ENCODE measurements at regions not wholly inside any gene's neighbourhood (a gene's known extent, or its start where the extent isn't known, plus 50 kb on each side); places are given as distances from the start of the nearest gene placed in this dataset.

DNA sequence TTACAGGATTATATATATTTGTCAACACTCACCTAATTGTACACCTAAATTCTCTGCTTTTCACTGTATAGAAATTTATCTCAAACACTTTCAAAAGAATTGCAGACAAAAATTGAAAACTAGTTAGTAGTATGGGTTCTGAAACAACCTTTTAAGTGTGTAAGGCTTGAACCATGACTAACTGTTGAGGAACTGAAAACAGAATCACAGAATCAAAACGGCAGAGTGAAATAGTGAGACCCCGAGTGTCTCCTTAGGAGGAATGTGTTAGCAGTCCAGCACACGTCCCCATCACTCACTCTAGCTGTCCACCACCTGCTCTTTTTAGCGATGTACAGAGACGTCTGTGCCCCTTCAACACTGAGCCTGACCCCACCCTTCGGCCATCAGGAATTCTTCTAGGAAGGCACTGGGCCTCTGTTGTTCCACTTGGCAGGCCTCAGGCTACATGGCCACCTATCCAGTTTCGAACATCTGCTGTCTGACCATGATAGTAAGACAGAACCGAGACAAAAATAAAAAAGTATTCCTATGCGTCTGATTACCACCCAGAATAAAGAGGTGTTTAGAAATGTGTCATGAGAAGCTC is 227.4 kb downstream of the C6orf118 start:
- no peak overlapping the region for H3K4me3 ChIP-seq (ENCODE audit: low read length)
- no peak for TF ChIP-seq ZNF274 (IDR thresholded peaks at IDR 0.05; ENCODE audit: low read depth, low read length)

DNA sequence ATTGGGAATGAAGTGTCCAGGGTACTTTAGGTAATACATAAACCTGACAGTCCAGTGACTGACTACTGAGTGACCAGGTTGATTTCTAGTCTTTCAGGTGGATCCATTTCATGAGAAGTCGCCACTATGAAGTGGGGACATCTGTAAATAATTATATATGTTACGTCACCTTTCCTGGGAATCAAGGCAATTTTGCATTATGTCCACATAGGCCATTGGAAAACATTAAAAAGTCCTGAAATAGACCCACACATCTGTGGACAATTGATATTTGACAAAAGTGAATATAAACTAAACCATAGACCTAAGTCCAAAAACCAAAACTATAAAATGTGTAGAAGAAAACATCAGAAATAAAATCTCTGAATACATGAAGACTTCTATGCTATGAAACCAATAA is 231.5 kb downstream of the C6orf118 start:
- H3K4me3 ChIP-seq (ENCODE audit: low read length): no peak overlapping the region
- TF ChIP-seq ZNF274 (IDR thresholded peaks at IDR 0.05; ENCODE audit: low read depth, low read length): no peak

DNA sequence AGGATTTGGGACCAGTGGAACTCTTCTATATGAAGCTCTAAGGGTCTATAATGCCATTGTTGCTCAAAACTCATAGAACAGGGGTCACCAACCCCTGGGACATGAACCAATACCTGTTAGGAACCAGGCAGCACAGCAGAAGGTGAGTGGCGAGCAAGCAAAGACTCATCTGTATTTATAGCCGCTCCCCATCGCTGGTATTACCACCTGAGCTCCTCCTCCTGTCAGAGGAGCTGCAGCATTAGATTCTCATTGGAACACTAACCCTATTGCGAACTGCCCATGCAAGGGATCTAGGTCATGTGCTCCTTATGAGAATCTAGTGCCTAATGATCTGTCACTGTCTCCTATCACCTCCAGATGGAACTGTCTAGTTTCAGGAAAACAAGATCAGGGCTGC is 237.5 kb downstream of the C6orf118 start:
- TF ChIP-seq ZNF274 (IDR thresholded peaks at IDR 0.05; ENCODE audit: low read depth, low read length): no peak
- no peak overlapping the region for H3K4me3 ChIP-seq (ENCODE audit: low read length)

DNA sequence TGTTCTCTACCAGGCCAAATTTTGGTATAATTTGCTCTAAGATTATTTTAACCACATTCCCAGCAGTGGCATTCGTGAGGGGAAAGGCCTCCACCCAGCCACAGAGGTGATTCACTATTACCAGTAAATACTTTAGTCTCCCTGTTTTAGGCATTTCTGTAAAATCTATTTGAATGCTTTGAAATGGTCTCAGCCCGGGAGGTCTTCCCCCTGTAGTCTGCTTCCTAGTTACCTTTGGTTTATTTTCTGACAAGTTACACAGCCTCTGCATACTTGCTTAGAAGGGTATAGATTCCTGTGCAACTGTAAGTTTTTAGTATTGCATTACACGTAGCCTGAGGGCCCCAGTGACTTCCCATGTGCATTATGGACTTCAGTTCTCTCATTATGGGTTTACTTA is 248.7 kb downstream of the C6orf118 start:
- no peak overlapping the region for H3K4me3 ChIP-seq (ENCODE audit: low read length)

DNA sequence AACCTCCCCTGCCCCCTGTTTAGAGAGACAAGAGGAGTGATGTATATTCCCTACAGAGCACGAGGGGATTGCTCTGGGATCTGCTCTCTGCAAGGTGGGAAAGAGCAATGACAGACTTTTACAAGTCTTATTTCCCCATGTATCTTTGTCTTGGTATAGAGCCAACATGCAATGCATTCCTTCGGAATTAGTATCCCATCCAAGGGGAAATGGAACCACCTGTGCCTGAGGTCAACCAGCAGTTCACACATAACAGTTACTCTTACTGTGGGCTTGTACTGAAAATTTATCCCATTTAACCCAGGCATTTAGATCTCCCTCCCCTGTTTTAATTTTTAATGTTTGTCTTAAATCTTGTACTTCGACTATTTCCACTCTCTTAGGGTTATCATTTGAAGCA is 250.4 kb downstream of the C6orf118 start:
- no peak for TF ChIP-seq ZNF274 (IDR thresholded peaks at IDR 0.05; ENCODE audit: low read depth, low read length)

More for the DNA sequence above, 248.7 kb downstream of the C6orf118 start:
- TF ChIP-seq ZNF274 (IDR thresholded peaks at IDR 0.05; ENCODE audit: low read depth, low read length): no peak

DNA sequence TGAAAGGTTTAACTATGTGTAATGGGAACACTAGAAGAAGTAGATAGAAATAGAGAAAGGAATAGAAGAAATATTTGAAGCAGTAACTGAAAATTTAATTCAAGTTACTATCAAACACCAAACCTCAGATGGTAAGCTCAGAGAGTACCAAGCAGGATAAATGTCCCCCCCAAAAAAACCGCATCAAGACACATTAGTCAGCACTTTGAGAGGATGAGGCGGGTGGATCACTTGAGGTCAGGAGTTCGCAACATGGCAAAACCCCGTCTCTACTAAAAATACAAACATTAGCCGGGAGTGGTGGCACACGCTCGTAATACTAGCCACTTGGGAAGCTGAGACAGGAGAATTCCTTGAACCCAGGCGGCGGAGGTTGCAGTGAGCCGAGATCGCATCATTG is 253.1 kb downstream of the C6orf118 start:
- no peak for TF ChIP-seq ZNF274 (IDR thresholded peaks at IDR 0.05; ENCODE audit: low read depth, low read length)

More for the DNA sequence above, 250.4 kb downstream of the C6orf118 start:
- H3K4me3 ChIP-seq (ENCODE audit: low read length): no peak overlapping the region

DNA sequence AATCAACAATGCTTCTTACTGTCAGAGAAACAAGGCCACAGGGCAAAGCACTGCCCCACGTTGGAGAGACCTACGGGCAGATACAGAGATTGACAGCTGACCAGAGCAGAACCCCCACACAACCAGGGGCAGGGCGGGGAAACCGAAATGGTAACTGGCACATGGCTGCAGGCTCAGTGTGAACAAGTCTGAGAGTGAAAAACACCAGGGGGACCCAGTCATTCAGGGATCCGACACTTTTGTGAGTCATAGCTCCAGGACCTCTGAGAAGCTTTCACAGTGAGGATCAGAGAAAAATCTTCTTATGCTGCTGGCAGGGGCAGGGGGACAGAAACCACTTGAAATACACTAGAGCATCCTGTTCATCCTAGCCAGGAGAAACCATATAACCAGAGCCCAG is 254.2 kb downstream of the C6orf118 start:
- no peak overlapping the region for H3K4me3 ChIP-seq (ENCODE audit: low read length)

More for the DNA sequence above, 253.1 kb downstream of the C6orf118 start:
- H3K4me3 ChIP-seq (ENCODE audit: low read length): no peak overlapping the region

DNA sequence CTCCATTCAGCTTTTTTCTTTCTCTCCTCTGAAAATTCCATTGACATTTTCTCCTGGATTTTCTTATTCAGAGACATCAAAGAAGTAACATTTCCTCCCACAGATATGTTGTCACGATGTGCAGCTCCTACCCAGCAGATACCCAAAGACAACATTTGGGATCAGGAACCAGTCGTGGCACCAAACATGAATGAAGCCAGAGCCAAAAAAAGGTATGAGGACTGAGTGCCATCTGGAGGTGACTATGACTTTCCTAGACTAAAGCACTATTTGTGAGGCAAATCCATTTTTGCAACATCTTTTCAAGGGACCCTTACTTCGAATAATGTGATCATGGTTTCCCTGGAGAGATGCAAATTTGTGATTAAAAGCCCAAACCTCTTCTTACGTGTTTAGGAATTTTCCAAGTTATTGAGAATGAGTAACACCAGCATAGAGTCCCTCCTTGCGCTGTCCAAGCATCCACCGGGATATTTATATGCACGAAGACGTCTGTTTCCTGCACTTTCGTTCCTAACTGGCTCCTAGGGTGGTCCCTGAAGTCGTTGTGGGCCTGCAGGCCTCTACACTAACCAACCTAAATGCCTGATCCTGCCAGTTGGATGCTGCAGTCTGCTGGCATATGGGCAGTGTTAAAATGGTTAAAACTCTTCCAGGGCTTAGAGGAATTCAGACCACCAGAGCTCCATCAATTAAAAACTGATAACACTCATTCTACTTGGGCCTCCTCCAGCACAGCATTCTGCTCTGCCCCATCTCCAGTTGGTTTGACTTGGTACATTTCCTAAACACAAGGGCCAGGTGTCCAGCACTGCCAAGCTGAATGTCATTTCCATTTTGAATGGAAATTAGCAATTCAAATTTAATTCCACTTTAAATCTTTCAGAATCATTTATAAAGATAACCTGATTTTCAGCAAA is 256.6 kb downstream of the C6orf118 start:
- H3K4me3 ChIP-seq (ENCODE audit: low read length): no peak overlapping the region
- TF ChIP-seq ZNF274 (IDR thresholded peaks at IDR 0.05; ENCODE audit: low read depth, low read length): no peak

More for the DNA sequence above, 254.2 kb downstream of the C6orf118 start:
- no peak for TF ChIP-seq ZNF274 (IDR thresholded peaks at IDR 0.05; ENCODE audit: low read depth, low read length)

DNA sequence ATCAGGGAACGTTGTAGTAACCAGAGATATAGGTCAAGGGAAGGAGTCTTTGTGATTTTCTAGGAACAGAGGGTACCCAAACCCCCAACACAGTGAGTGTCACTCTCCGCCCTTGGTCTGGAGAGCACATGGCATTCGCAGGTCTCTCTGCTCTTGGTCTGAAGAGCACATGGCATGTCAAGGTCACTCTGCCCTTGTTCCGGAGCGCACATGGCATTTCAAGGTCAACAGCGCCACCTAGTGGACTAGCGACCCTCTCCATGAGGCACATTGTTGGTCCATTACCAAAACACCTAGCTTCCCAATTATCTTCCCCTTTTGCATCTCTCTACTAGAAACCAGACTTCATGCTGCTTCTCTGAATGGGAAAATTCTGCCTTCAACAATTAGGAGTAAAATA is 260.0 kb downstream of the C6orf118 start:
- H3K4me3 ChIP-seq (ENCODE audit: low read length): no peak overlapping the region
- TF ChIP-seq ZNF274 (IDR thresholded peaks at IDR 0.05; ENCODE audit: low read depth, low read length): no peak

DNA sequence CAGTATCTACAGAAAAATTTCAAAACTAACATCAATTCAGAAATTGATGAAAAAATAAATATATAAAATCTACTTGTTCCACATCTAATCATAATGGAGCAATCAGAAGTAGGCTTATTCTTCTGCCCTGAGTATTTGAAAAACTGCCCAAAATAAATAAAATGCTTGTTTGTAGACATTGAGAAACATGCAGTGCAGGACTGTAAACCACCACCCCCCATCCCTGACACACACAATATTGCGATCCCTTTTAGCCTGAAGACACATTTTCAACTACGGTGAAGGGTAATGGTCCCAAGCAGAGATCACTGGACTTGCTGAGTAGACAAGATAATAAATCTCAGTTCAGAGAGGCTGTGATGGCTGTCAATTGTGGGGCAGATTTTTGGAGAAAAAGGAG is 261.5 kb downstream of the C6orf118 start:
- no peak for TF ChIP-seq ZNF274 (IDR thresholded peaks at IDR 0.05; ENCODE audit: low read depth, low read length)
- H3K4me3 ChIP-seq (ENCODE audit: low read length): no peak overlapping the region

DNA sequence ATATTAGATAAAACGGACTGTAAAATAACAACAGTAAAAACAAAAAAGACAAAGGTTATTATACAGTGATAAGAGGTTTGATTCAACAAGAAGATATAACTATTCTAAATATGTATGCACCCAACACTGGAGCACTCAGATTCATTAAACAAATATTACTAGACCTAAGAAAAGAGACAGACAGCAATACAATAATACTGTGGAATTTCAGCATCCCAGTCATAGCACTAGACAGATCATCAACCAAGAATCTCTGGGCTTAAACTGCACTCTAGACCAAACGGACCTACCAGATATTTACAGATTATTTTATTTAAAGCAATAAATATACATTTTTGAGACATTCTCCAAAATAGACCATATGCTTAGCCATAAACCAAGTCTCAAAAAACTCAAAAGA is 263.8 kb downstream of the C6orf118 start:
- no peak for TF ChIP-seq ZNF274 (IDR thresholded peaks at IDR 0.05; ENCODE audit: low read depth, low read length)

DNA sequence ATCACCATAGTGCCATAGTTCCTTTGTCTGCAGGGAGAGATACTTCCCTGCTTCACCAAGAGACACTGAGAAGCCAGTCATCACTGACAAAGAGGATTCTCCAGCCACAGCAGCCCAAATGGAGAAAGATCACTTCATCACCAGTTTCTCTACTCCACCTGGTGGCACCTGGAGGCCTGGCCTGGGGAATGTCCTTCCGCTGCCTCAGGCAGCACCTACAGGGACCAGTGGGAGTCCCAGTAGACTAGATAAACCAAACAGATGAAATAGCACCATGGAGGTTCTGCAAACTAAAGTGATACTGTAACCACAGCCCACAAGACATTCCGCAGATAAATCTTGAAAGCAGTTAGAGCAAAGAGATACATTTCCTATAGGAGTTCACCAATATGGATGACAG is 266.5 kb downstream of the C6orf118 start:
- H3K4me3 ChIP-seq (ENCODE audit: low read length): no peak overlapping the region
- TF ChIP-seq ZNF274 (IDR thresholded peaks at IDR 0.05; ENCODE audit: low read depth, low read length): no peak

More for the DNA sequence above, 263.8 kb downstream of the C6orf118 start:
- H3K4me3 ChIP-seq (ENCODE audit: low read length): no peak overlapping the region

DNA sequence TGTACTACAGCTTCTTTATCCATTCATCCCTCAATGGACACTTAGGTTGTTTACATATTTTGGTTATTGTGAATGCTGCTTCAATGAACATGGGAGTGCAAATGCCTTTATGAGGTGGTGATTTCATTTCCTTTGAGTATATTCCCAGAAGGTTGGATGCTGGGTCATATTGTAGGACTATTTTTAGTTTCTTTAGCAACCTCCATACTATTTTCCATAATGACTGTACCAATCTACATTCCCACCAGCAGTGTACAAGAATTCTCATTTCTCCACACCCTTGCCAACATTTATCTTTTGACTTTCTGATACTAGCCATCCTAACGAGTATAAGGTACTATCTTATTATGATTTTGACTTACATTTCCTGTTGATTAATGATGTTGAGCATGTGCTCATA is 269.0 kb downstream of the C6orf118 start:
- H3K4me3 ChIP-seq (ENCODE audit: low read length): no peak overlapping the region
- no peak for TF ChIP-seq ZNF274 (IDR thresholded peaks at IDR 0.05; ENCODE audit: low read depth, low read length)

DNA sequence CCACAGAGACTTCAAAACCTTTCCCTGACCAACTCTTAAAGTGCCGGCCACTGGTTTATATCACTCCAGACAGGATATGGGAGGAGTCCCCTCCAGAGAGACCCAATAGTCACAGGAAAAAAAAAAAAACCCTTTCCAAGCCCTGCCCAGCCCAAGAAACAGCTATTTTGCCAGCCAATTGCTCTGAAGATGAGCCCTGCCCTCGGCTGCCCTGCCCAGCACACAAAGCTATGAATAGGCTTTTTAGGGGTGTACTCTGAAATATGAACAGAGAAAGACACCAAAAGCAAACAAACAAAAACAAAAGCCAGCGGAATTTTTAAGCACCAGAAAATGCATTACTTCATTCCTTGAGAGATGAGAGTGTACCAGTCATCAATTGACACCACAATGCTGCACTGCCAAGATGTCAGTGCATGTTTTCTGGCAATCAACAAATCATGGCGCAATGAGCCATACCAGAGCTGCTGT is 275.1 kb downstream of the C6orf118 start:
- no peak for TF ChIP-seq ZNF274 (IDR thresholded peaks at IDR 0.05; ENCODE audit: low read depth, low read length)
- H3K4me3 ChIP-seq (ENCODE audit: low read length): no peak overlapping the region

DNA sequence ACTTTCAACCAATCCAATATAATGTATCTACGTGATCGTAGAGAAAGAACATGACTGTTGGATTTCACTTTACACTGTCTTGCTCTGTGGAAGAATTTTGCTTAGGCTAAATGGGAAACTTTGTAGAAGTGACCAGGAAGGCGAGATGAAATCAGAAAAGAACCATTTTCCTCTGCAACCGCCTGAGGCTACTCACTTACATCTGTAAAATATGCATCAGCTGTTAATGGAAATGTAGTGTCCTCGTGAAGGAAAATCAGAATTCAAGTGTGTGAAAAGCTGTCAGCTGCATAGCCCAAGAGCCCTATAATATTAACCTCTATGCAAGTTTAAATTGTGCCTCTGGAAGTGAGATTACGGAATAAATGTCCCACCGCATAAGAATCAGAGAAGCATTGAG is 277.9 kb downstream of the C6orf118 start:
- no peak for TF ChIP-seq ZNF274 (IDR thresholded peaks at IDR 0.05; ENCODE audit: low read depth, low read length)
- no peak overlapping the region for H3K4me3 ChIP-seq (ENCODE audit: low read length)
